Activated CD8-positive, alpha-beta memory T cell treated with anti-CD3 and anti-CD28 coated beads for 24 hours (primary cell): ENCODE measurements at regions not wholly inside any gene's neighbourhood (a gene's known extent, or its start where the extent isn't known, plus 50 kb on each side); places are given as distances from the start of the nearest gene placed in this dataset.

Experiments used
- DNase-seq: peaks from one replicate; pipeline ENCODE4 v3.0.0-alpha.2; 2020

DNA sequence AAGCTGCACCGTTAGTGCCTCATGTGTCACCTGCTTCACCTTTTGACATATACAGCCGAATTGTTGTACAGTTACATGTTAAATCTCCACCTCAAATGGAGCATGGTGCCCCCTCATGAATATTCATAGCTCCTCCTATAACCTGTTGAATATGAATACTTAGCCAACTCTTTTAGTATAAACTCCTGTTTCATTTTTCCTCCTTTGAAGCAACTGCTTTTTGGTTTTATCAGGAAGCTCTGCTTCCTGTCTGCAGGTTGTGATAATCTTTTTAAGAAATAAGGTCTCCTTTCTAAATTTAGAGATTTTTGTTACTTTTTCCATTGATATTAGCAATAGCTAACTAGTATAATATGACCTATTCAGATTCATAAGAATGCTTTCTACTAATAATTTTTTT lies 1429.2 kb upstream of the AGA start:
- no peak for DNase-seq

DNA sequence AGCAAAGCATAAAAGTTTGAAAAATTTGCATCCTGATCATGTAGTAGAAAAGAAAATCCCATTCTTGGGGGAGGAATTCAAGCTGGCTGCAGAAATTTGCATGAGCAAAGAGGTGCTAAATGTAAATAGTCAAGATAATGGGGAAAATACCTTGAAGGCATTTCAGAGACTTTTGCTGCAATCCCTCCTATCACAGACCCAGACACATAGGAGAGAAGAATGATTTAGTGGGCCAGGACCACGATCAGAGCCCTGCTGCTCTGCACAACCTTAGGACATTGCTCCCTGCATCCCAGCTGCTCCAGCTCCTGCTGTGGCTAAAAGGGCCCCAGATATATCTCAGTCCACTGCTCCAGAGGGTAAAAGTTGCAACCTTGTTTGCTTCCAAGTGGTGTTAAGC lies 1439.7 kb upstream of the AGA start:
- no peak for DNase-seq

DNA sequence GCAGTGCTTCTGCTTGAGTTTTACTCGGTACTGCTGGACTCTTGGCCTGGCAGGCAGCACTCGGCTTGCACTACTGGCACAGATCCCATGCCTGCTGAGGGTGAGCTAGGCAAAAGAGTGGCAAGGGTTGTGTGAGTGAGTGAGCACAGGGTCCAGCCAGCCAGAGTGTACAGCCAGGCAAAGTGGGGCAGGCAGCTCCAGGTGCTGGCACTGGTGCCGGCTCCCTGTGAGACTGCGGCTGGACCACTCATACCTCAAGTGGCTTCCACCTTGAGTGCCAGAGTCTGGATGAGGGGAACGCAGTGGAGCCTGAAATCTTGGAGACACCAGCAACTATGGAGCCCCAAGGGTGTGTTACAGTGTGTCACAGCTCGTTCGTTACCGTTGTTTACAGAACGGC lies 1451.9 kb upstream of the AGA start:
- DNase-seq, result no peak

DNA sequence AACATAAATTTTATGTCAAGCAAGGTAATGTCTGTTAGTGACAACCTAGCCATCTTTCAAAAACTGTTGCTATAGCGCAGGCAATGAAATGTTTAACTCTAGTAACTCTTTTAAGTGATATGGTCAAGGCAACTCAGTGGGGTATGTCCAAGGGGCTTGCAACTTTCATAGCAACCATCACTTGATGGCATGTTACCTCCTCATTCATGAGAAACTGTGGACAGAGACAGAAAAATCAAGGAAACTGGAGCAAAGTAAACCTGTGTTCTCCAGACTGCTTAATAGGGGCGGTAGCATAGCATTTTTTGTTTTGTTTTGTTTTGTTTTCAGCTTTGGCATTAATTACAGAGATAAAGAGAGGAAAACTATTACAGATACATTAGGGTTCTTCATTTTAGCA lies 1456.8 kb upstream of the AGA start:
- DNase-seq, result no peak

DNA sequence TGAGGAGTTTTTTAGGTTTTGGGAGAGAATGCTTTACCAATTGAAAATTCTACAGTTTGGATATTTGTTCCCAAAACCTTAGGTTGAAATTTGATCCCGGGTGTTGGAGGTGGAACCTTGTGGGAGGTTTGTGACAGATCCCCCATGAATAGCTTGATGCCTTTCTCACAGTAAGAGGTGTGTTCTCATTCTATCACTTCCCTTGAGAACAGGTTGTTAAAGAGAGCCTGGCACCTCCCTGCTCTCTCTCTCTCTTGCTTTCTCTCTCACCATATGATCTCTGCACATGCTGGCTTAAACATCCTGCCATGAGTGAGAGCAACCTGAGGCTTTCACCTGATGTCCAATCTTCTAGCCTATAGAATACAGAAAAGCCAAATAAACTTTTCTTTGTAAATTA lies 1475.5 kb upstream of the AGA start:
- DNase-seq, result no peak

DNA sequence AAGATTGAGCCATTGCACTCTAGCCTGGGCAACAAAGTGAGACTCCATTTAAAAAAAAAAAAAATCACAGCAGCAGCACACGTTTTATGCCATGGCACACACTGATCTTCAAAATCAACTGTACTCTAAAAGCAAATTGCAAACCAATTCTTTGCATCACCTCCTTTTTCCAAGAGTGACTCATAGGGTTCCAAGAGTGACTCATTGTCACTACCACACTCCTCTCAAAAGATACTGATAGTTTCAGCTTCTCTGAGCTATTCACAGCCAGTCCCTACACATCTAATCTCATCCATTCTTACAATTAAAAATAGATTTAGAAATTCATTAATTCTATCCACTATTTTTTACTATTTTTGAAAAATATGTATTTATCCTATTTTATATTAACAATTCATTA lies 1494.9 kb upstream of the AGA start:
- DNase-seq, result no peak

DNA sequence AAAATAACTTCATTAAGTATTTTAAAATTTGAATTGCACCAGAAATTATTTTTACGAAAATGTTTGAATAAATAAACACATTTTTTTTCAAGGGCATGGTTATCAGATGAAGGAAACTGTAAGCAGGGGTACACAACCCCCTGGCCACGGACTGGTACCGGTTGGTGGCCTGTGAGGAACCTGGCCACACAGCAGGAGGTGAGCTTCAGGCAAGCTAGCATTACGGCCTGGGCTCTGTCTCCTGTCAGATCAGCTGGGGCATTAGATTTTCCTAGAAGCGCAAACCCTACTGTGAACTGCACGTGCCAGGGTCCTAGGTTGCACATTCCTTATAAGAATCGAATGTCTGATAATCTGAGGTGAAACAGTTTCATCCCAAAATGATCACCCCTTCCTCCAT lies 1499.7 kb upstream of the AGA start:
- DNase-seq, result no peak

DNA sequence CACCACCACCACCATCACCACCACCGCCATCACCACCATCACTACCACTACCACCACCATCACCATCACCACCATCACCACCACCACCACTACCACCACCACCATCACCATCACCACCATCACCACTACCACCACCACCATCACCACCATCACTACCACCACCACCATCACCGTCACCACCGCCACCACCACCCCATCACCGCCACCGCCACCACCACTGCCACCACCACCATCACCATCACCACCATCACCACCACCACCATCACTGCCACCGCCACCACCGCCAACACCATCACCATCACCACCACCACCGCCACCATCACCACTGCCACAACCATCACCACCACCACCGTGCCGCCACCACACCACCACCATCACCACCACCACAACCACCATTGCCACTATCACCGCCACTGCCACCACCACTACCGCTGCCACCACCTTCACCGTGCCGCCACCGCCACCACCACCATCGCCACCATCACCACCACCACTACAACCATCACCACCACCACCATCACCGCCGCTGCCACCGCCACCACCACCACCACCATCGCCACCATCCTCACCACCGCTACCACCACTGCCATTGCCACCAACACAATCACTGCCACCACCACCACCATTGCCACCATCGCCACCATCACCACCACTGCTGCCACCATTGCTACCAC lies 1511.3 kb upstream of the AGA start:
- DNase-seq, result no peak

DNA sequence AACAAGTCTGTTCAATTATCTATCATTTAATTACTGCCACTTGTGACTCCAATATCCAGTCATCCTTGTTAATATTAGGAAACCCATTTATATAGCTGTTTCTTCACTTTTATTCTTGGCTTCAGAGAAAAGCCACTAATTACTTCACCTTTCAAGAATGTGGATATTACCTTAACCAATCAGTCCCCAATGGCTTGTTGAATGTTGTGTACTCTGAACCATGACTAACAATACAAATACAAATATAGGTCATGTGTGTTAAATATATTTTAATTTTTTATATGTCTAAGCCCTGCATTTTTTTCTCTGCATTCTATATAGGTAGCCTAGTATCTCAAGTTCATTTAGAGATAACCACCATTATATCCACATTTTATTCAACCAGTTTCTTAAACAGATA lies 1513.4 kb upstream of the AGA start:
- no peak for DNase-seq

DNA sequence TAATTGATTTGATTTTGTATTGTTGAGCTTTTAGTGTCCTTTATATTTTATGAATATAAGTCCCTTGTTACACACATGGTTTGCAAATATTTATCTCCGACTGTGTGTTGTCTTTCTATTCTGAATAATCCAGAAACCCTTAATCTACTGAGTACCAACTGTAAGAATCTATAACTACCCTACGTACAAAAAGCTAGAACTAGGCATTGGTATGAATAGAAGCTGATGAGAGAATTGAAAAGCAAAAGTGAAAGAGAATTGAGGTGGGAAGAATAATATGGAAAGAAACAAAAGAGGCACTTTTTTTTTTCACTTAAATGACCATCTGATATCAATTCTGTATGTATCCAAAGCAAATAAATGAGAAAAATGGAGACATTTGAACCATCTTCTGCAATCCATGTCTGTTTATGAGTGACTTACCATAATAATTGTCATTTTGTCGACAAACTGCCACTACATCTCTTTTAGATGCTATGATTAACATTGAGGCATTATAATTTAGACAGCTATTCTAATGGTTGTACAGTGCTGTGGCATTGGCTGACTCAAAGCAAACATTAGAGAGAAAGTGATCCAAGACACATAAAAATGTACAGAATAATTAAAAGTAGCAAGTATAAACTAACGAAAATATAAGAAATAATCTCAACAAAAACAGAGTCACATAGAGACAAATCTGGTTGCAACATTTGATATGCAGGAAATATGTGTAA lies 1516.6 kb upstream of the AGA start:
- DNase-seq, result no peak

DNA sequence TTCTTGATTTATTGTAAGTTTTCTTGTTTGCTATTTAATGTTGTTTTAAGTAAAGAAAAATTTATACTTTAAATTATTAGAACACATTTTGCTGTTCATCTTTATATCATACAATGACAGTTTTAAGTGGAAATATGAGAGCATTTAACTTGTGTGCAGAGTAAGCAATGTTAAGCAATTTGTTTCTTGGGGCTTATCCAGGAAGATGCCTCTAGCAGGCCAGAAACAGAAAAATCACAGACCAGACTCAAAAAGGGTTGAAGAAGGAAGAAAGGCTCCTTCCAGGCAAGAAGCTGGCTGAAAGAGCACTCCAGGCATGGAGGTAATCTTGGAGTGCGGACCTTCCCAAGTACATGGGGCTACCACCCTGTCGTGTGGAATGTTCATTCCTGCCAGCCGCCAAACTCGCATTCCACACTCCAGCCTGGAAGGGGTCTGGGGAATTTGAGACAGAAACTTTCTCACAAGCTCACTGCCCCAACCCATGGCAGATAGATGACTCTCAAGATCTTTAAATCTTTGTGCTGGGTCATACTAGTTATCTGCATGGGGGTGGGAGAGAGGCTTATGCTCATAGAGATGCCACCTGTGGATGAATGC lies 1521.3 kb upstream of the AGA start:
- no peak for DNase-seq

DNA sequence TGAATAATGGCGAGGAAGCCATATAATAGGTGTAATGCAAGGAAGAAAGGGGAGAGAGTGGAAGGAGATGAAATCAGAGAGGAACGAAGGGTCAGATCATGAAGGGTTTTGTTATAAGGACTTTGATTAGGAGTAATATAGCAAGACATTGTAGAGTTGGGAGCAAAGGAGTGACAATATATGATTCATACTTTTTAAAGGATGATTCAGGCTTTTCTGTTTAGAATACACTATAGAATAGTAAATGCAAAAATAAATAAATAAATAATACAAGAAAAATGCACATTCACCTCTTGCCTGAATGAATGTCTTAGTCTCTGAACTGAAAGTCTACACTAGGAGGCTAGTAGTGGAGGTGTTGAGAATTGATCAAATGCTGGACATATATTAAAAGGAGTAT lies 1524.4 kb upstream of the AGA start:
- DNase-seq, result no peak

DNA sequence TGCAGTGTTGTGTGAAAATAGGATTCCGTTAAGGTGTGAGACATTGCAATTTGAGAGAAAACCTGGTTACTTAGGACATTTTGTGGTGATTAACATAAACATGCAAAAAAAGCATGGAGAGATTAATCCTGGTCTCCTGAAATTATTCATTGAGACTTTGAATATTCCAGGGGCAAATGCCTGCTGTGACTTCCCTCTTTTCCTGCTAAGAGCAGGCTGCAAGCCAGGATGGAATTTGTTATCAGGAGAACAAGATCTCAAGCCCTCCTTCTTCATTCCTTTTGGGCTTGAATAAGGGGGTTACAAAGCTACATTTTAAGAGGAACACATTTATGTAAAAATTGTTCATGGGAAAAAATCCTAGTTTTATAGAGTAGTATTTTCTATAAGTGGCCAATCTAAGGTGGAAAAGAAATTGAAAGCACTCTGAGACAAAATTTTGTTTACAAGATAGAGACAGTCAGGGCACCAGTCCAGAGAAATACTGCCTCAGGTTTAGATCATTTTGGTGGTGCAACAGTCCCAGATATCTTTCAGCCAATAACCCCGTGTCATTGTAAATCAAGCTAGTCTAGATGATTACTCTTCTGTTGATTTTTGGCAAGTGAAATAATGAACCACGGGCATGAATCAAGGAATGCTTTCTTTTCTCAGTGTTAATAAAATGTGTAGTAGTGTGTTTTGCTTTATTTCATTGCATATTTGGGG lies 1528.3 kb upstream of the AGA start:
- DNase-seq, result no peak

DNA sequence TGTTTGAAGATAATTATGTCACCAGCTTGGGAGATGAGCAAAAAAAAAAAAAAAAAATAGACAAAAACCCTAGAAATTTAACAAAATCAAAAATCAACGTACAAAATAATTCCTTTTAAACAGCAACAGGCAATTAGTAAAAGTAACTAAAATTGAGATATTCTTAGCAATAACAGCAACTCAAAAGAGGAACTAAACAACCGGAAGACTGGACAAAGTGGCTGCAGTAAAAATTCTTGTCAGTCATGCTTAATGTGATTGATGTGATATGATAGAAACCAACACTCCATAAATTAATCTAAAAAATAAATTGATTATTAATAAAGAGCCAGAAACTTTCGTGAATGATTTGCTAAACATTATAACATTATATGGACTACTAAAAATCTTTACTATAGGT lies 1534.6 kb upstream of the AGA start:
- no peak for DNase-seq

DNA sequence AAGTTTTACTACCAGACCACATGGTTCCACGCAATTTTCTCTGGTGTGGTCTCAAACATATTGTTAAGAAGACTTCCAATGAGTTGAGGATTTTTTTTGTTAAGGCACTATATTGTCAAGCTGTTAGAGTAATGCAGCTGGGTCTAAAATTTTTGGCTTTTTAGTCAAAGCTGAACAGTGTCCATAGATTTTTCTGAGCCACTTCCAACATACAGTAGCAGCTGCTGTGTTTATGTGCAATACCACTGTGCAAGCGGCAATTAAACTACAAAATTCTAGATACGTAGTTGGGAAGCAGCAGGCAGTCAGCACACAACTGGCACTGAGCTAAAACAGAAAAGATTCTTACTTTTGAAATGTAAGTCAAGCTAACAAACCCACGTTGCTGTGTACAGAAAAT lies 1551.1 kb upstream of the AGA start:
- no peak for DNase-seq

DNA sequence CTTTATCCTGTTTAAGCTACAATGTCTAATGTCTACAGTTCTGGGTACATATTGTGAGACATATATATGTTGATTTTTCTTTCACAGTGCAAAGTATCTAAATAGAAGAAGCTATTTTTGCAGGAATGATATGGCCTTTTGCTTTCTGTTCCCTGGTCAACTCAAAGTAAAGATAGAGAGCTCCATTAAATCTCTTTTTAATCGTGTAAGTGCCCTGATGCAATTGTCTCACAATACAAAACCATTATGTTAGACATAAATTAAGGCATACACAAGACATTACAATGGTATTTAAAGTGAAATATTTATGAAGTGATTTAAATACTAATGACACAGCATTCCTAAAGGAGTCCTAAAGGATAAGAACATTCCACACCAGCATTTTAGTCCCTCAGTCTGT lies 1559.7 kb upstream of the AGA start:
- DNase-seq, result no peak

DNA sequence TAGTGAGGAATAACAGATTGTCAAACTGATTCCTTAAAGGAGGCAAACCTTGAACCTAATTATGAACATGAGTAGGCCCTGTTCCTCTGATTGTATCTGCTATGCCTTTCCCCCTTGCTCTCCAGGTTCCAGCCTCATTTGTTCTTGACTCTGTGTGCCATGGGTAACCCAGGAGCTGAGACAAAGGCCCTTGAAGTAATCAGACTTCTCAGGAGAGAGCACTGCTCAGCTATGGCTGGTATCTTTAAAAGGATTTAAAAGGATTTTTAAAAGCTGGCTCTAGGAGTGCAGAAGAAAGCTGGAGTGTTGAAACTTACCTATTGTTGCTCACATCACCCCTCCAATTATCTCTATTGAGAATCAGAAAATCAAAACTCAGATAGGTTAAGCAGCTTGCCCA lies 1565.5 kb upstream of the AGA start:
- DNase-seq, result no peak

DNA sequence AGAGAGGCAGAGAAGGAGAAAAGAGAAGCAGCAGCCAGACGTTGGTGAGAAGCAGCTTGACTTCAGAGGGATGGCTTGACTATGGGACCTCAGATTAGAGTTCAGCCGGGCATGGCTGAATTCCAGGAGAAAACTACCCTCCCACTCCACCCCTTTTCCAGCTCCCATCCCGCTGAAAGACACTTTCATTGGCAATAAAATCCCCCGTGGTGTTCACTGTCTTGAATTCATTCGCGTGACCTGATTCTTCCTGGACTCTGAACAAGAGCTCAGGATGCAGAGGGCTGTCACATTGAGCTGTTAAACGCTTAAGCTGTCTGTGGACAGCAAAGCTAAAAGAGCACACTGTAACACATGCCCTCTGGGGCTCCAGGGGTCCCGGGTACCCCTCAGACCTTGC lies 1575.3 kb upstream of the AGA start:
- DNase-seq, result no peak

DNA sequence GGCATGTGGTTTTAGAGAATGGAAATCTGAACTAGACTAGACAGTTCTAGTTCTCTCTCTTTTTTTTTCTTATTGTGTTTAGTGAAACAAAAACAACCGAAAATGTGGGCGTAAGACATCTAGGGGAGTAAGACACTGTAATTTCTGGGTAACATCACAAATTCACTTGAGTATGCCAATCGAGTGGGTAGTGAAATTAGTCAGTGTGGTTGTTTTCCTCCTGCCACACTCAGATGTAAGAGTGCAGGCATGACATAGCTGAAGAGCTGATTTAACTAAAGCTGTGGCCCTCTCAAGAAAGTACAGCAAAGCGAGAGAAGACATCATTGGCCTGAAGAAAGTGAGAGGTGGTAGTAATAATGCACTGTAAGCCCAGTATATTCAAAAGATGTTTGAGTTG lies 1585.3 kb upstream of the AGA start:
- no peak for DNase-seq

DNA sequence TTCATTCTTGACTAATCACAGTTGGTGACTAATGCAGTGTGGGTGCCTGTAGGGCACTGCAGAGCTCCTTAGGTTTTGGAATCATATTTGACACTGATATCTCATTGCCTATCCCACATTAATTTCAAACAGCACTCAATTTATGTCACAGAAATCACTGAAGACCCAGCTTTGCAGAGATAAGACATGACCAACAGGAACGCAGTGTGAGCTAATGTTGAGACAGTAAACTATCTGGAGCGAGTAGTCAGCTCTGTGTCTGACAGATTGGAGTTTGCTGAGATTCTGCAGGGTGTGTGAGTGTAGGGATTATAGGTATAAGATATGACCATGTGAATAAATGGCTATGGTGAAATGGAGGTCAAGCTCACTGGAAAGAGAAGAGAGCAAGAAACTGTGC lies 1586.1 kb upstream of the AGA start:
- DNase-seq, result no peak

DNA sequence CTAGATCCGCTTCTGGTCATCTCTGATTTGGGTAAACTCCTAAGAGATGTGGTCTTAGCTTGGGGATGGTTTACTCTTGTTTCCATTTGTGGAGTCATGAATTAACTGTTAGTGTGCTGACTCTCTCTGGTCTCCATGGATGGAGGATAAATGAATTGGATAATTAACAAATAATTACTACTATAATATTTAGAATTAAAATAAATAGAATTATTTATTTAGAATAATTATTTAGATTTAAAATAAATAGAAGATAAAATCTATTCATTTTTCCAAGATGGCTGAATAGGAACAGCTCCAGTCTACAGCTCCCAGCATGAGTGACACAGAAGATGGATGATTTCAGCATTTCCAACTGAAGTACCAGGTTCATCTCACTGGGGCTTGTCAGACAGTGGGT lies 1587.4 kb upstream of the AGA start:
- no peak for DNase-seq

DNA sequence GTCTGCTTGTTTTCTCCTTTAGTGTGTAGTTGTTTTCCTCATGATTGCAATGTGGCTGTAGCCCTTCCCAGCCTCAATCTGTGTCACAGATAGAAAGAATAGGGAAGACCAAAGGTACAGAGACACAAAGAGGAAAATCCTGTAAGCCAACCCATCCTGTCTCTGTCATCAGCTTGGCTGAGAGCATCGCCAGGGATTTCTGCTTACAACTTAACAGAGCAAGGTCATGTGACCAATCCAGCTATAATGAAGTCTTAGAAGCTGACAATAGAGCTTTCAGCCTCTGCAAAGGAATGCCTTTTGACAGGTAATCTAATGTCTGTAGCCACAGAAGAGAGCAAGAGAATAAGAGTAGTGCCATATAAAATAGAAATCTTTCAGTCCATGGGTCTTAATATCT lies 1598.0 kb upstream of the AGA start:
- DNase-seq, result no peak

DNA sequence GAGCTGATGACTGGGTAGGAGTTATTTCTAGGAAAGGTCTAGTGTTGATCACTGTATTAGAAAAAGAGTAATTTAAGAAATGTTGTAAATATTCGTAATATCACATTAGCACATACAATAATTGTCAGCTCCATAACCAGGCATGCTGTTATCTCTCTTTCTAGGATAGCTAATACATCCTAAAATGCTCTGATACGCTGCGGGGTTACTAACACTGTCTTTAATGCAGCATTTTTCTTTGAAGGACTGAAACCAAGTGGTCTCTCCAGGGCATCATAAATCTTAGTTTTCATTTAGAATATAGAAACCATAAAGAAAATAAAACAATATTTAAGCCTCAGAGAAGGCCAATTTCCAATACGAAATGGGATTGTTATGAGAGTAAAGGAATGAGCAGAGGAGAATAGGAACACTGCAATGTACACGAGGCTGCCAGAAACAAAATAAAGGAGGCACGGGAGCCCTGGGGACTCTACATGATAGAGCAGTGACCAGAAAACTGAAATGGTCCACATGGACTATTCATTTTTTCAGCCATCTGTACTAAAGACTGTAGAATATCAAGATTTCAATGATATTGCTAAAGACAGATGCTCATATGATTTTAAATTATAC lies 1606.7 kb upstream of the AGA start:
- DNase-seq, result no peak

DNA sequence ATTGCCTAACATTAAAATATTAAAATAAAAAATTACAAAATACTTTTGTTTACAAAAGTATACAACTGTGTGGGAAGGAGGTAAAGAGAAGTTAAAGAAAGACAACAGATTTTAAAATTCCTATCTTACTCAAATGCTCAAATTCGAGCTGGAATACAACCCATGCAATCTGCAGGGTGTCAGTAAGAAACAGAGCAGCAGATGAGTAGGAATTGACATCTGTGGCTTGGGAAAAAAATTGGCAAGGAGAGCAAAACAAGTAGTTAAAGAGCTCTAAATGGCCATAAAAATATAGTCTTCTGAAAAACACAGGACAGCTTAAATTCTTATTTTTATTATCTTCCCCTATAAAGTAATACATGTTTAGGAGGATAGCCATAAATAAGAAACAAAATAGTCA lies 1609.0 kb upstream of the AGA start:
- no peak for DNase-seq
